GM23338 (cell line): ENCODE measurements at regions not wholly inside any gene's neighbourhood (a gene's known extent, or its start where the extent isn't known, plus 50 kb on each side); places are given as distances from the start of the nearest gene placed in this dataset.

Experiments used
- ATAC-seq: fragments of 200-7000 bp; cut with Tn5 transposase; 3 replicates; pipeline ENCODE4 v1.9.1; 2020
- DNase-seq: peaks from one replicate; pipeline ENCODE4 v3.0.0-alpha.2; 2015; ENCODE audit warnings: low spot score
- H2AFZ ChIP-seq: fragments of 200-600 bp; sonication (generic); 2 replicates; pipeline ENCODE4 v1.8.0; 2016; ENCODE audit warnings: antibody characterized with exemption, mild to moderate bottlenecking, moderate library complexity
- H3F3A ChIP-seq: fragments of 200-600 bp; sonication (generic); replicated peaks from 2 replicates; pipeline ENCODE4 v1.8.0; 2017; ENCODE audit warnings: antibody characterized with exemption, mixed run types, low read depth
- H3K27ac ChIP-seq: fragments of 200-600 bp; sonication (generic); 2 replicates; pipeline ENCODE4 v1.6.1; 2016; ENCODE audit warnings: low read depth
- H3K27me3 ChIP-seq: fragments of 200-600 bp; sonication (generic); 2 replicates; pipeline ENCODE4 v1.8.0; 2016; ENCODE audit warnings: mild to moderate bottlenecking, mixed run types, moderate library complexity; ENCODE audit not compliant: insufficient read depth
- H3K36me3 ChIP-seq: fragments of 200-600 bp; sonication (generic); 2 replicates; pipeline ENCODE4 v1.8.0; 2016; ENCODE audit warnings: mild to moderate bottlenecking; ENCODE audit not compliant: insufficient read depth
- H3K4me1 ChIP-seq: fragments of 200-600 bp; sonication (generic); 2 replicates; pipeline ENCODE4 v1.8.0; 2016; ENCODE audit warnings: mild to moderate bottlenecking, moderate library complexity; ENCODE audit not compliant: insufficient read depth
- H3K4me2 ChIP-seq: fragments of 200-600 bp; sonication (generic); 2 replicates; pipeline ENCODE4 v1.7.1; 2017; ENCODE audit warnings: mixed run types
- H3K4me3 ChIP-seq: fragments of 200-600 bp; sonication (generic); 2 replicates; pipeline ENCODE4 v1.6.1; 2016; ENCODE audit warnings: mixed run types
- H3K79me2 ChIP-seq: fragments of 200-600 bp; sonication (generic); replicated peaks from 2 replicates; pipeline ENCODE4 v1.8.0; 2017; ENCODE audit warnings: mild to moderate bottlenecking; ENCODE audit not compliant: insufficient read depth
- H3K9me2 ChIP-seq: fragments of 200-600 bp; sonication (generic); 2 replicates; pipeline ENCODE4 v1.8.0; 2017; ENCODE audit not compliant: insufficient read depth
- H4K20me1 ChIP-seq: fragments of 200-600 bp; sonication (generic); replicated peaks from 2 replicates; pipeline ENCODE4 v1.8.0; 2017; ENCODE audit warnings: mild to moderate bottlenecking; ENCODE audit not compliant: insufficient read depth
- H3K27ac Mint-ChIP-seq: 2 replicates; pipeline ENCODE4 v1.8.0; 2020; ENCODE audit warnings: inconsistent platforms, mild to moderate bottlenecking, moderate library complexity, mixed read lengths
- H3K27me3 Mint-ChIP-seq: 3 replicates; pipeline ENCODE4 v1.8.0; 2022; ENCODE audit warnings: low read depth, mild to moderate bottlenecking, moderate library complexity, mixed read lengths, inconsistent platforms; ENCODE audit not compliant: insufficient read depth, poor library complexity
- H3K36me3 Mint-ChIP-seq: 3 replicates; pipeline ENCODE4 v1.8.0; 2021; ENCODE audit warnings: low read depth, mild to moderate bottlenecking, inconsistent platforms, moderate library complexity, mixed read lengths
- H3K4me1 Mint-ChIP-seq: 3 replicates; pipeline ENCODE4 v1.8.0; 2020; ENCODE audit warnings: mild to moderate bottlenecking, inconsistent platforms, mixed read lengths
- H3K4me3 Mint-ChIP-seq: 3 replicates; pipeline ENCODE4 v1.8.0; 2021; ENCODE audit warnings: moderate library complexity, mild to moderate bottlenecking, inconsistent platforms, mixed read lengths
- H3K9me3 Mint-ChIP-seq: 3 replicates; pipeline ENCODE4 v1.8.0; 2020; ENCODE audit warnings: moderate library complexity, mild to moderate bottlenecking, inconsistent platforms, mixed read lengths
- CREB1 ChIP-seq: fragments of 250-450 bp; sonication (Bioruptor Pico); IDR thresholded peaks from 2 replicates; pipeline ENCODE4 v1.5.0; 2020; ENCODE audit warnings: low read depth, mild to moderate bottlenecking, moderate library complexity
- EZH2phosphoT487 ChIP-seq: fragments of 200-600 bp; sonication (generic); IDR thresholded peaks from one replicate; pipeline ENCODE4 v1.8.1; 2018; ENCODE audit warnings: antibody characterized with exemption; ENCODE audit not compliant: unreplicated experiment
- NANOG ChIP-seq: IDR thresholded peaks from 2 replicates; pipeline ENCODE4 v1.6.1; 2016; ENCODE audit warnings: antibody characterized with exemption, borderline replicate concordance
- ZNF114 ChIP-seq: fragments of 250-450 bp; sonication (Bioruptor Pico); IDR thresholded peaks from 2 replicates; pipeline ENCODE4 v1.5.0; 2020; ENCODE audit warnings: mild to moderate bottlenecking, moderate library complexity
- ZNF331 ChIP-seq: fragments of 250-450 bp; sonication (Bioruptor Pico); IDR thresholded peaks from 2 replicates; pipeline ENCODE4 v1.5.0; 2020; ENCODE audit warnings: low read depth, mild to moderate bottlenecking, moderate library complexity
- TF ChIP-seq, protein P1 (sequence below): IDR thresholded peaks from 2 replicates; pipeline ENCODE4 v1.6.1; 2016; ENCODE audit warnings: antibody characterized with exemption
- TF ChIP-seq, protein P2 (sequence below): fragments of 250-450 bp; sonication (Bioruptor Pico); IDR thresholded peaks from 2 replicates; pipeline ENCODE4 v1.5.0; 2020; ENCODE audit warnings: mild to moderate bottlenecking, moderate library complexity
- TF ChIP-seq, protein P3 (sequence below): IDR thresholded peaks from one replicate; pipeline ENCODE4 v1.6.1; 2018; ENCODE audit warnings: antibody characterized with exemption; ENCODE audit not compliant: unreplicated experiment

DNA sequence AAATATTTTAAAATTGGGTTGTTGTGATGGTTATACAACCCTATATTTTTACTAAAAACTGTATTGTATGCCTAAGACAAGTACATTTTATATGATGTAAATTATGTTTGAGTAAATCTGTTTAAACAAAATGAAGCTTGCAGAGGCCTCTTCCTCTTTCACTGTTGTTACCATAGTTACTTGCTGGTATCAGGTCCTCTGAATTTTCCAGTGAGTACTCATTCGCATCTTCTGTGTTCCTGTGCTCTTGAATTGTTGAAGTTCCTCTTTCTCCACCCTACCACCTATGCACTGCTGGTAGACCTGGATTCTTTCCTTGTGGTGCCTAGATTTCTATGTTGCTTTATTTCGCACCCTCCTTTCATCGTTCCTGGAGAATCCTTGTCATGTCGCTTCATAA lies 938.5 kb upstream of the ACO1 start:
- Histone ChIP-seq H3K36me3 (no peaks in the 10 kb centered on the region), H3K4me2 (no peak overlapping the region), H3F3A (no peaks in the 10 kb centered on the region), H4K20me1 (no peaks in the 10 kb centered on the region), H3K27me3 (no peaks in the 10 kb centered on the region), H3K79me2 (no peaks in the 10 kb centered on the region), H3K27ac (no peak overlapping the region), H3K4me1 (no peaks in the 10 kb centered on the region), H3K4me3 (no peak overlapping the region), H2AFZ (no peak overlapping the region), H3K9me2 (no peaks in the 10 kb centered on the region)
- Mint-ChIP-seq H3K4me1 (peaks cover 9% of the 10 kb centered on the region), H3K36me3 (no peaks in the 10 kb centered on the region), H3K27me3 (peaks cover 4% of the 10 kb centered on the region), H3K27ac (peak overlapping the region; percentile 33; the same call in 1 of the 2 replicates), H3K4me3 (no peak overlapping the region), H3K9me3 (no peaks in the 10 kb centered on the region)
- peak; percentile 9 for DNase-seq
- no peak for ATAC-seq
- TF ChIP-seq ZNF114 (CRISPR knock-in tag) = no peak
- TF ChIP-seq, protein P1, sequence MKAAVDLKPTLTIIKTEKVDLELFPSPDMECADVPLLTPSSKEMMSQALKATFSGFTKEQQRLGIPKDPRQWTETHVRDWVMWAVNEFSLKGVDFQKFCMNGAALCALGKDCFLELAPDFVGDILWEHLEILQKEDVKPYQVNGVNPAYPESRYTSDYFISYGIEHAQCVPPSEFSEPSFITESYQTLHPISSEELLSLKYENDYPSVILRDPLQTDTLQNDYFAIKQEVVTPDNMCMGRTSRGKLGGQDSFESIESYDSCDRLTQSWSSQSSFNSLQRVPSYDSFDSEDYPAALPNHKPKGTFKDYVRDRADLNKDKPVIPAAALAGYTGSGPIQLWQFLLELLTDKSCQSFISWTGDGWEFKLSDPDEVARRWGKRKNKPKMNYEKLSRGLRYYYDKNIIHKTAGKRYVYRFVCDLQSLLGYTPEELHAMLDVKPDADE = no peak
- no peak for TF ChIP-seq NANOG
- TF ChIP-seq, protein P2, sequence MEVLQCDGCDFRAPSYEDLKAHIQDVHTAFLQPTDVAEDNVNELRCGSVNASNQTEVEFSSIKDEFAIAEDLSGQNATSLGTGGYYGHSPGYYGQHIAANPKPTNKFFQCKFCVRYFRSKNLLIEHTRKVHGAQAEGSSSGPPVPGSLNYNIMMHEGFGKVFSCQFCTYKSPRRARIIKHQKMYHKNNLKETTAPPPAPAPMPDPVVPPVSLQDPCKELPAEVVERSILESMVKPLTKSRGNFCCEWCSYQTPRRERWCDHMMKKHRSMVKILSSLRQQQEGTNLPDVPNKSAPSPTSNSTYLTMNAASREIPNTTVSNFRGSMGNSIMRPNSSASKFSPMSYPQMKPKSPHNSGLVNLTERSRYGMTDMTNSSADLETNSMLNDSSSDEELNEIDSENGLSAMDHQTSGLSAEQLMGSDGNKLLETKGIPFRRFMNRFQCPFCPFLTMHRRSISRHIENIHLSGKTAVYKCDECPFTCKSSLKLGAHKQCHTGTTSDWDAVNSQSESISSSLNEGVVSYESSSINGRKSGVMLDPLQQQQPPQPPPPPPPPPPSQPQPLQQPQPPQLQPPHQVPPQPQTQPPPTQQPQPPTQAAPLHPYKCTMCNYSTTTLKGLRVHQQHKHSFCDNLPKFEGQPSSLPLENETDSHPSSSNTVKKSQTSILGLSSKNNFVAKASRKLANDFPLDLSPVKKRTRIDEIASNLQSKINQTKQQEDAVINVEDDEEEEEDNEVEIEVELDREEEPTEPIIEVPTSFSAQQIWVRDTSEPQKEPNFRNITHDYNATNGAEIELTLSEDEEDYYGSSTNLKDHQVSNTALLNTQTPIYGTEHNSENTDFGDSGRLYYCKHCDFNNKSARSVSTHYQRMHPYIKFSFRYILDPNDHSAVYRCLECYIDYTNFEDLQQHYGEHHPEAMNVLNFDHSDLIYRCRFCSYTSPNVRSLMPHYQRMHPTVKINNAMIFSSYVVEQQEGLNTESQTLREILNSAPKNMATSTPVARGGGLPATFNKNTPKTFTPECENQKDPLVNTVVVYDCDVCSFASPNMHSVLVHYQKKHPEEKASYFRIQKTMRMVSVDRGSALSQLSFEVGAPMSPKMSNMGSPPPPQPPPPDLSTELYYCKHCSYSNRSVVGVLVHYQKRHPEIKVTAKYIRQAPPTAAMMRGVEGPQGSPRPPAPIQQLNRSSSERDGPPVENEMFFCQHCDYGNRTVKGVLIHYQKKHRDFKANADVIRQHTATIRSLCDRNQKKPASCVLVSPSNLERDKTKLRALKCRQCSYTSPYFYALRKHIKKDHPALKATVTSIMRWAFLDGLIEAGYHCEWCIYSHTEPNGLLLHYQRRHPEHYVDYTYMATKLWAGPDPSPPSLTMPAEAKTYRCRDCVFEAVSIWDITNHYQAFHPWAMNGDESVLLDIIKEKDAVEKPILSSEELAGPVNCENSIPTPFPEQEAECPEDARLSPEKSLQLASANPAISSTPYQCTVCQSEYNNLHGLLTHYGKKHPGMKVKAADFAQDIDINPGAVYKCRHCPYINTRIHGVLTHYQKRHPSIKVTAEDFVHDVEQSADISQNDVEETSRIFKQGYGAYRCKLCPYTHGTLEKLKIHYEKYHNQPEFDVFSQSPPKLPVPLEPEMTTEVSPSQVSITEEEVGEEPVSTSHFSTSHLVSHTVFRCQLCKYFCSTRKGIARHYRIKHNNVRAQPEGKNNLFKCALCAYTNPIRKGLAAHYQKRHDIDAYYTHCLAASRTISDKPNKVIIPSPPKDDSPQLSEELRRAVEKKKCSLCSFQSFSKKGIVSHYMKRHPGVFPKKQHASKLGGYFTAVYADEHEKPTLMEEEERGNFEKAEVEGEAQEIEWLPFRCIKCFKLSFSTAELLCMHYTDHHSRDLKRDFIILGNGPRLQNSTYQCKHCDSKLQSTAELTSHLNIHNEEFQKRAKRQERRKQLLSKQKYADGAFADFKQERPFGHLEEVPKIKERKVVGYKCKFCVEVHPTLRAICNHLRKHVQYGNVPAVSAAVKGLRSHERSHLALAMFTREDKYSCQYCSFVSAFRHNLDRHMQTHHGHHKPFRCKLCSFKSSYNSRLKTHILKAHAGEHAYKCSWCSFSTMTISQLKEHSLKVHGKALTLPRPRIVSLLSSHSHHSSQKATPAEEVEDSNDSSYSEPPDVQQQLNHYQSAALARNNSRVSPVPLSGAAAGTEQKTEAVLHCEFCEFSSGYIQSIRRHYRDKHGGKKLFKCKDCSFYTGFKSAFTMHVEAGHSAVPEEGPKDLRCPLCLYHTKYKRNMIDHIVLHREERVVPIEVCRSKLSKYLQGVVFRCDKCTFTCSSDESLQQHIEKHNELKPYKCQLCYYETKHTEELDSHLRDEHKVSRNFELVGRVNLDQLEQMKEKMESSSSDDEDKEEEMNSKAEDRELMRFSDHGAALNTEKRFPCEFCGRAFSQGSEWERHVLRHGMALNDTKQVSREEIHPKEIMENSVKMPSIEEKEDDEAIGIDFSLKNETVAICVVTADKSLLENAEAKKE (CRISPR knock-in tag) = no peak
- TF ChIP-seq EZH2phosphoT487 = no peak

DNA sequence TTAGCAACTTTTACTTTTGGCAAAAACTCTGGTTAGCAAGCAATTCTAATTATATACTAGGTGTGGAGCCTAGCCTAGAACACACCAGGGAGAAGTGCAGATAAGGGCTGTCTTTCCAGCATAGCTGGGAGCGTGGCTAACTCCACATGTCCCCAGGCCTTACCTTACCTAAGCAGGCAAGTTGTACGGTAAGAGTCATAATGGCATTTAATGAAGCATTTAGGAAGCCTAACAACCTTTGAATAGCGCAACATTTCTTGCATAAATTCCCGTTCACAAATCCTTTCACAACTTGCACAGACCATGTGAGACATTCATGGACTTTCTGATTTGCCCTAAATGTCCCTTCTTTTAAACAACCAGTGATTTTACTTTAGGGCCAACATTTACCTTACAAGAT lies 917.4 kb upstream of the ACO1 start:
- Mint-ChIP-seq H3K4me3 (no peak overlapping the region), H3K9me3 (peaks cover 10% of the 10 kb centered on the region; the same call in 2 of the 3 replicates), H3K36me3 (no peaks in the 10 kb centered on the region; the same call in 2 of the 3 replicates), H3K27ac (no peak overlapping the region), H3K4me1 (peaks cover 4% of the 10 kb centered on the region; the same call in 1 of the 3 replicates), H3K27me3 (no peaks in the 10 kb centered on the region)
- H3K4me1 ChIP-seq = no peaks in the 10 kb centered on the region
- H4K20me1 ChIP-seq = no peaks in the 10 kb centered on the region
- H3K27ac ChIP-seq = no peak overlapping the region
- no peaks in the 10 kb centered on the region for H3K27me3 ChIP-seq
- H2AFZ ChIP-seq = no peak overlapping the region
- ATAC-seq (no peak), DNase-seq (no peak)
- H3F3A ChIP-seq = no peaks in the 10 kb centered on the region
- no peak for TF ChIP-seq CREB1 (CRISPR knock-in tag)
- TF ChIP-seq ZNF331 = no peak
- no peak for TF ChIP-seq ZNF114 (CRISPR knock-in tag)
- no peak for TF ChIP-seq EZH2phosphoT487
- TF ChIP-seq, protein P3, sequence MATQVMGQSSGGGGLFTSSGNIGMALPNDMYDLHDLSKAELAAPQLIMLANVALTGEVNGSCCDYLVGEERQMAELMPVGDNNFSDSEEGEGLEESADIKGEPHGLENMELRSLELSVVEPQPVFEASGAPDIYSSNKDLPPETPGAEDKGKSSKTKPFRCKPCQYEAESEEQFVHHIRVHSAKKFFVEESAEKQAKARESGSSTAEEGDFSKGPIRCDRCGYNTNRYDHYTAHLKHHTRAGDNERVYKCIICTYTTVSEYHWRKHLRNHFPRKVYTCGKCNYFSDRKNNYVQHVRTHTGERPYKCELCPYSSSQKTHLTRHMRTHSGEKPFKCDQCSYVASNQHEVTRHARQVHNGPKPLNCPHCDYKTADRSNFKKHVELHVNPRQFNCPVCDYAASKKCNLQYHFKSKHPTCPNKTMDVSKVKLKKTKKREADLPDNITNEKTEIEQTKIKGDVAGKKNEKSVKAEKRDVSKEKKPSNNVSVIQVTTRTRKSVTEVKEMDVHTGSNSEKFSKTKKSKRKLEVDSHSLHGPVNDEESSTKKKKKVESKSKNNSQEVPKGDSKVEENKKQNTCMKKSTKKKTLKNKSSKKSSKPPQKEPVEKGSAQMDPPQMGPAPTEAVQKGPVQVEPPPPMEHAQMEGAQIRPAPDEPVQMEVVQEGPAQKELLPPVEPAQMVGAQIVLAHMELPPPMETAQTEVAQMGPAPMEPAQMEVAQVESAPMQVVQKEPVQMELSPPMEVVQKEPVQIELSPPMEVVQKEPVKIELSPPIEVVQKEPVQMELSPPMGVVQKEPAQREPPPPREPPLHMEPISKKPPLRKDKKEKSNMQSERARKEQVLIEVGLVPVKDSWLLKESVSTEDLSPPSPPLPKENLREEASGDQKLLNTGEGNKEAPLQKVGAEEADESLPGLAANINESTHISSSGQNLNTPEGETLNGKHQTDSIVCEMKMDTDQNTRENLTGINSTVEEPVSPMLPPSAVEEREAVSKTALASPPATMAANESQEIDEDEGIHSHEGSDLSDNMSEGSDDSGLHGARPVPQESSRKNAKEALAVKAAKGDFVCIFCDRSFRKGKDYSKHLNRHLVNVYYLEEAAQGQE = no peak
- H3K79me2 ChIP-seq = no peaks in the 10 kb centered on the region
- 0 out of 2 replicates have a peak, but pooled peaks cover 6% of the 10 kb centered on the region for H3K9me2 ChIP-seq
- 0 out of 2 replicates have a peak, but pooled peaks cover 2% of the 10 kb centered on the region for H3K36me3 ChIP-seq
- no peak overlapping the region for H3K4me3 ChIP-seq
- no peak overlapping the region for H3K4me2 ChIP-seq
